ENCODE measurements at regions not wholly inside any gene's neighbourhood (a gene's known extent, or its start where the extent isn't known, plus 50 kb on each side); places are given as distances from the start of the nearest gene placed in this dataset.

DNA sequence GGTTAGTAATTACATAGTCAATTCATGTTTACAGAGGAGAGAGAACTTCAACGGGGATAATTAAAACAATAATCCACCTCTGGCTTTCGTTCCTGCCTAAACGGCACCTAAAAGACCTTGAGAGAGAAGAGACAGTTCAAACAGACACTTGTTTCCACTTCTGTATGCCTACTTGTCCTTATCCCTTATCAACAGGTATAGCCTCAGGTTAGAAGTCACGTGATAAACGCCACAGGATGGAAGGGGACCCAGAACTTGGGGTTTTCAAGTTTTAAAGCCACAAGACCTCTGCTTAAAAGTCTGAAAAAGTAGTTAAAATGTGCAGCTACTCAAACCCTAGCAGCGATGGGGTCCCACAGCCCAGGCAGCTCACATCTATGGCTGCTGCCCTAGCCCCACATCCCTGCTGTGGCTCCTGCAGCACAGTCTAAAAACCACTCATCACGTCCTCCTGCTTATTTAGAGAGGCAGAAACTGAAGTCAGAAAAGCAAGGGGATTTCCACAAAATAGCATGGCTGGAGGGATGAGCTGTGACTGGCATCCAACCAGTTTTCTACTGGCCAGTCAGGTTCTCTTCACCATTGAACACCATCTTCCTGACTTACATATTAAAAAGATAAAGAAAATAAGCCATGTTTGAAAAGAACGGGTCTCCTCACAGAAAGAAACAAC is 51.2 kb upstream of the SEC16B start:
- TF ChIP-seq, protein P1, sequence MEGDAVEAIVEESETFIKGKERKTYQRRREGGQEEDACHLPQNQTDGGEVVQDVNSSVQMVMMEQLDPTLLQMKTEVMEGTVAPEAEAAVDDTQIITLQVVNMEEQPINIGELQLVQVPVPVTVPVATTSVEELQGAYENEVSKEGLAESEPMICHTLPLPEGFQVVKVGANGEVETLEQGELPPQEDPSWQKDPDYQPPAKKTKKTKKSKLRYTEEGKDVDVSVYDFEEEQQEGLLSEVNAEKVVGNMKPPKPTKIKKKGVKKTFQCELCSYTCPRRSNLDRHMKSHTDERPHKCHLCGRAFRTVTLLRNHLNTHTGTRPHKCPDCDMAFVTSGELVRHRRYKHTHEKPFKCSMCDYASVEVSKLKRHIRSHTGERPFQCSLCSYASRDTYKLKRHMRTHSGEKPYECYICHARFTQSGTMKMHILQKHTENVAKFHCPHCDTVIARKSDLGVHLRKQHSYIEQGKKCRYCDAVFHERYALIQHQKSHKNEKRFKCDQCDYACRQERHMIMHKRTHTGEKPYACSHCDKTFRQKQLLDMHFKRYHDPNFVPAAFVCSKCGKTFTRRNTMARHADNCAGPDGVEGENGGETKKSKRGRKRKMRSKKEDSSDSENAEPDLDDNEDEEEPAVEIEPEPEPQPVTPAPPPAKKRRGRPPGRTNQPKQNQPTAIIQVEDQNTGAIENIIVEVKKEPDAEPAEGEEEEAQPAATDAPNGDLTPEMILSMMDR (IDR thresholded peaks at IDR 0.05; ENCODE audit: extremely low read depth, missing control alignments) = no peak
- no peak for DNase-seq (ENCODE audit: low spot score)

DNA sequence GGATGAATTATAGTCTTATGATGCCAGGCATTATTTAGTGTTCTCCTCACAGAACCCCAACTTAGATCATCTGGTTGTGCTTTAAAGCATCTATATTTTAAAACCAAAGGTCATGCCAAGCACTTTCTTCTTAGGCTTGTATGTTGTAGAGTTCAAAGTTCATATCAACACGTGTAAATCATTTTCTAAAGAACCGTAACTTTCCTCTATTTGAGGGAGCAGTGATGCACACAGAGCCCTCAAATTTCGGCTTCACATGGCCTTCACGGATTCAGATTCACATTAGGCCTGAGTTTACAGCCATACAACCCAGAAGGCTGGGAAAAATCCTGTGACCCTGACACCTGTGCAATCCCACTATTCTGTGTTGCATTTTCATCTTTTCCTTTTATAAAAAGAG is 52.1 kb upstream of the SEC16B start:
- TF ChIP-seq, protein P1 (IDR thresholded peaks at IDR 0.05; ENCODE audit: extremely low read depth, missing control alignments) = no peak
- DNase-seq (ENCODE audit: low spot score) = no peak

DNA sequence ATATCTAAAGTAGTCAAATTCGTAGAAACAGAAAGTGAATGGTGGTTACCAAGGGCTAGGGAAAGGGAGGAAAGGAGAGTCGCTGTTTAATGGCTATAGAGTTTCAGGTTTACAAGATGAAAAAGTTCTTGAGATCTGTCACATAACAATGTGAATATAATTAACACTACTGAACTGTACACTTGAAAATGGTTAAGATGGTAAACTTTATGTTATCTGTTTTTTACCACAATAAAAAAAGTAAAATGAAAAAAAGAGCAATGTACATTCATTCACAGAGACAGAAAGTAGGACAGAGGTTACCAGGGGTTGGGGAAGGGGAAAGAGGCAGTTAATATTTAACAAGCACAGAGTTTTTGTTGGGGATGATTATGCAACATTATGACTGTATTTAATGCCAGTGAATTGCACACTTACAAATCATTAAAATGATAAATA is 53.3 kb upstream of the SEC16B start:
- TF ChIP-seq, protein P1 (IDR thresholded peaks at IDR 0.05; ENCODE audit: extremely low read depth, missing control alignments) = no peak
- no peak for DNase-seq (ENCODE audit: low spot score)

DNA sequence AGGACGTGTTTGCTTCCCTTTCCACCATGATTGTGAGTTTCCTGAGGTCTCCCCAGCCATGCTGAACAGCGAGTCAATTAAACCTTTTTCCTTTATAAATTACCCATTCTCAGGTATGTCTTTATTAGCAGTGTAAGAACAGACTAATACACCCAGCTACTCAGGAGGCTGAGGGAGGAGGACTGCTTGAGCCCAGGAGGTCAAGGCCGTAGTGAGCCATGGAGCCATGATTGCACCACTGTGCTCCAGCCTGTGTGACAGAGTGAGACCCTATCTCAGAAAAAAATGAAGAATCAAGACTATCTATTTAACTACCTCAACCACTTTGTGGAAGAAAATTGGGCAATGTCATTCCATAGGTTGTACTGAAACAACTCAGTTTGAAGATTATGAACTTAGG is 54.6 kb upstream of the SEC16B start:
- TF ChIP-seq, protein P1 (IDR thresholded peaks at IDR 0.05; ENCODE audit: extremely low read depth, missing control alignments) = no peak
- DNase-seq (ENCODE audit: low spot score) = no peak

DNA sequence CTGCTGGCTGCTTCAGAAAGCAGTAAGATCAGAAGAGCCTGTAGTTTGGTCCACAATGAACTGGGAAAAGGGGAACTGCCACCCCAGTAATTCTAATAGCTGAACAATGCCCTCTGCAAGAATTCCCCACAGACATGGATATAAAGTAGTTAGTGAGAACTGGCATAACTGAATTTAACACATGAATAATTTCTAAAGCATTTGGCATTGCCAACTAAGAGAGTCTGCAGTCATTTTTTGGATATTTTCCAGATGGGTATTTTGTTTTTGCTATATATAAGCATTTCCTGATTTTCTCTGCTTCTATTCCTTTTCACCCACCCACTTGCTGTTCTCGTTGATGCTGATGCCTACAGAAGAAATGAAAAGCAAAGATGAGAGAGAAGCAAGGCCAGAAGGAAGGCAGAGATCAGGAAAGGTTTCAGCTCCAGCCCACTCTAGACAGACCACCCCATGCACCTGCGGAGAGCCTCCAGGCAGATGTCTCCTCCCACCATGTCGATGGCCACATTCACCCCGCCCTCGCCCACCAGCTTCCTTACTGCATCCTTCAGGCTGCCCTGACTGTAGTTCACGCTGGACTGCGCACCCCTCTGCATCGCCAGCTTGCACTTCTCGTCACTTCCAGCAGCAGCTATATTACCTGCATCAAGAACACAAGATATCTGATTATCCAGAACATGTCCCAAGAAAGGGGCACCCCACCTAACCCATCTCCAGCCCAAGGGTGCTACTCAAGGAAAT is 55.9 kb upstream of the SEC16B start:
- DNase-seq (ENCODE audit: low spot score) = no peak
- TF ChIP-seq, protein P1 (IDR thresholded peaks at IDR 0.05; ENCODE audit: extremely low read depth, missing control alignments) = no peak

DNA sequence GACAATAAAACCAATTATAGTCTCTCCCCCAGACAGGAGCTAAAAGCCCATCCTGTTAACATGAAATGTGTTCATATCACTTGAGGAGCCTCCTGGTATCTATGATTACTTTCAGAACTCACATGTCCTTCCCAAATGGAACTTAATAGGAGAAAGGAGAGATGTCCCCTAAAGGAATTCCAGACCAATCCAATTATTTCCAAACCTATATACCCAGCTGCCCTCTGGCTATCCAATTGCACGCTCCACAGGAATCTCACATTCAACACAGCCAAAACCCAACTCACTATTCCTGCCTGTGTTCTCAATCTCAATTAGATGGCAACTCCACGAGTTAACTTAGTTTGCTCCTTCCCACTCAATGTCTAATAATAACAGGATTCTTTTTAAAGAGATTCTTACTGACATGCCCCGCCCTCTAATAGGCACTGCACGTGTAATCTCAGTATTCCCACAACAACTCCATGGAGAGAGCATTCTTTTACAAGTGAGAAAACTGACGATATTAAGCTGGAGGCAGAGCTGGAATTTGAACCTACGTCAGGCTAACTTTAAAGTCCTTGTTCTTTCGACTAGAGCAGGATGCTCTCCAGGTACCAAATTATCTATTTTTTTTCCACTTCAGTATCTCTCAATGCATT is 59.1 kb upstream of the SEC16B start:
- no peak for DNase-seq (ENCODE audit: low spot score)
- TF ChIP-seq, protein P1 (IDR thresholded peaks at IDR 0.05; ENCODE audit: extremely low read depth, missing control alignments) = no peak

DNA sequence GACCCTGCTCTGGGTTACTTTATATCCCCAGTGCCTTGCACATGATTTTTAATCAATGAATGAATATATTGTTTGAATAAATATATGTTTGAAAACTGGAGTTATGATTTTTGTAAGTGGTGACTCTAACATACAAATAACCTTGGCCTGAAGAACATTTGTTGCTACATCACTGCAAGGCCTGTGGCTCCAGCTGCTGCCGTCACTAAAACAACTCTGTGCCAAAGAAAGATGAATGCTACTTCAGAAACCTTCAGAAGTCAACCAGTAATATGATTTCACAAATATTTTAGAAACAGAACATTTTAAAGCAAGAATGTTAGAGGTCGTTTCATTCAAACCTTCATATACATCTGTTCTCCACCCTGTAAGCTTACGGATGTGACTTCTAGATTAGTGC is 60.6 kb upstream of the SEC16B start:
- DNase-seq (ENCODE audit: low spot score) = no peak
- TF ChIP-seq, protein P1 (IDR thresholded peaks at IDR 0.05; ENCODE audit: extremely low read depth, missing control alignments) = no peak
